GM18519 (cell line): ENCODE measurements at regions not wholly inside any gene's neighbourhood (a gene's known extent, or its start where the extent isn't known, plus 50 kb on each side); places are given as distances from the start of the nearest gene placed in this dataset.

Source experiments
- ATAC-seq: cut with Tn5 transposase; IDR thresholded peaks from one replicate; pipeline ENCODE4 v1.9.1; 2021; ENCODE audit warnings: mild to moderate bottlenecking, moderate library complexity; ENCODE audit not compliant: unreplicated experiment, low FRiP score

- ATAC-seq: no peak
Measured at GRCh38 chr14:62315631-62316030, 553.4 kb downstream of the SNAPC1 start.

DNA sequence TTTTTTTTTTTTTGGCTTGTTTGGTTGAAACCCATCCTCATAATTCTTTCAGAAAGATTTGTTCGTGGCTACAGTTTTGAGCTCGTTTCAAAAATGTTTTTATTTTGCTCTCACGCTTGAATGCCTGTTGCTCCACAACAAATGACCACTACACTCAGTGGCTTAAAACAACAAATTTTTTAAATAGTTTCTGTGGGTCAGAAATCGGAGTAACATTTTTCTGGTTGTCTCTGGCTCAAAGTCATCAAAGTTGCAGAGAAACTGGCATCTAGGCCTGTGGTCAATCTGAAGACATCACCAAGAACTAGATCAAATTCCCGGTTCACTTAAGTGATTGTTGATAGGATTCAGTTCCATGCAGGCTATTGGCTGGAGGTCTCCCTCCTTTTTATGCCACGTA is 560.0 kb downstream of the SNAPC1 start:
- no peak for ATAC-seq

DNA sequence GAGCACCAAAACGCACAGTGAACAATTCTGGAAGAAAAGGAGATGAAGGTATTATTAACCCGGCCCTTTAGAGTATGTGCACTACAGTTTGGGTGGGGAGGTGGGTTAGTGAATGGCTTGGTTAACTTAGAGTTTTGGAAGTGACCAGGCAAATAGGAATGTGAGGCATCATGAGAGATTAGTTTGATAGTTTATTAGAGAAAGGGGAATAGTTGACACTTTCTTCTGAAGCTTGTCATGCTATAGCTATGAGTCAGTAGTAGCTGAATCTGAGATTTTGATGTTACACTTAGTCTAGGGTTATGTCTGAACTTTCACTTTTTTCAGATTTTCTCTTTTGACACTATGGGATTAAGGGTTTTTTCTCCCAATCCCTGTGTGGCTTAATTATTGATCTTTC is 567.2 kb downstream of the SNAPC1 start:
- ATAC-seq: no peak

- no peak for ATAC-seq
Measured at GRCh38 chr14:62347562-62348011, 585.4 kb downstream of the SNAPC1 start.

- no peak for ATAC-seq
Measured at GRCh38 chr14:62357362-62357761, 595.1 kb downstream of the SNAPC1 start.

- ATAC-seq: no peak
Measured at GRCh38 chr14:62364161-62364560, 601.9 kb downstream of the SNAPC1 start.

DNA sequence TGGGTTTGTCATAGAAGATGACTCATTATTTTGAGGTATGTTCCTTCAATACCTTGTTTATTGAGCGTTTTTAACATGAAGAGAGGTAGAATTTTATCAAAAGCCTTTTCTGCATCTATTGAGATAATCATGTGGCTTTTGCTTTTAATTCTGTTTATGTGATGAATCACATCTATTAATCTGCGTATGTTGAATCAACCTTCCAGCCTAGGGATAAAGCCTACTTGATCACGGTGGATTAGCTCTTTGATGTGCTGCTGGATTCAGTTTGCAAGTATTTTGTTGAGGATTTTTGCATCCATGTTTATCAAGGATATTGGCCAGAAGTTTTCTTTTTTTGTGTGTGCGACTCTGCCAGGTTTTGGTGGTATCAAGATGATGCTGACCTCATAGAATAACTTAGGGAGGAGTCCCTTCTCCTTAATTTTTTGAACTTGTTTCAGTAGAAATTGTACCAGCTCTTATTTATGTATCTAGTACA is 602.6 kb downstream of the SNAPC1 start:
- no peak for ATAC-seq

- ATAC-seq: no peak
Measured at GRCh38 chr14:62369919-62370560, 607.8 kb downstream of the SNAPC1 start.

GRCh38 chr14:62373944-62374343 is 611.7 kb downstream of the SNAPC1 start:
- no peak for ATAC-seq

- no peak for ATAC-seq
Measured at GRCh38 chr14:62378057-62378456, 615.8 kb downstream of the SNAPC1 start.

GRCh38 chr14:62381311-62382070 is 619.3 kb downstream of the SNAPC1 start:
- no peak for ATAC-seq

- no peak for ATAC-seq
Measured at GRCh38 chr14:62409169-62409568, 636.1 kb downstream of the KCNH5 start.

DNA sequence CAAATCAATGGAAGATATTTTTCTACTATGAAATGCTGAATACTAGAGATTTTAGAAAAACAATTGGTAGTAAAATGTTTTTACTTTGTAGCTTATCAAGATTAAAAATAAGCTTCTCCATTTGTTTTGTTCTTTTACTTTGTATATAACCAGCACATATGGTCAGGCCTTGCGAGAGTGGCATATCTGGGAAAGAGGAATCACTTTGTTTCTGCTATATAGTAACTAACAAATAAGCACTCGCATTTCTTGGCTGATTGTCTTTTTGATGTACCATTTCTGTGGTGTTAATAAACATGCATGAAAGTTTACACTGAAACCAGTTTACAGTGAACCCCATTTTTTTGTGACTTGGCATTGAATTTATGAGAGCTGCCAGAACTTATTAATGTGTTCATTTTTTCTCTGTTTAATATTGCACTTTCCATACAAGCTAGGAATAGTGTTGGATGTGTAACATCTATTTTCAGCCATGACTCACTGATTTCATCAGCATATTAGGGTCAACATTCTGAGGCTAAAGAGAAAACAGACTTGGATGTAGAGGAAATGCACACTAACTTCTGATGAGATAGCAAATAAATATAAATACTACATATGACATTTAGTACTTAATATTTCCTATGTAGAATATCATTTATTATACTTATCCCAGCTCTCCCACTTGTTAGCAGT is 635.5 kb downstream of the KCNH5 start:
- ATAC-seq: no peak

DNA sequence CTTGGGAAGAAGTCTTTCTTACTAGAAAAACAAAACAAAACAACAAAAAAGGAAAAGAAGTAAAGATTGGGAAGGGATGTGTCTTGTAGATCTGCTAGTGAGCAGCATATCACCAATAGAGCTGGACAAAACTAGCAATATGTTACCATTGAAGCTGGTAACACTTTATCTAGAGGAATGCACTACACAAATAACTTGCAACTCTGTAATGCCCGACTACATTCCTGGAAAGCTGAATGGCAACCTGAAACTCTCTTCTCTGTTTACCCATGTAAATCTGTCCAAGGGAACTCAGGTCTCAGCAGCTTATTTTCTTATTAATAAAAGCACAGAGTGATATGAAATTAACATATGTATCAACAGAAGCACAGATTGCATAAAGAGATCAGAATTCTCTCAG is 624.4 kb downstream of the KCNH5 start:
- ATAC-seq: no peak

- no peak for ATAC-seq
Measured at GRCh38 chr14:62428429-62429203, 616.6 kb downstream of the KCNH5 start.

DNA sequence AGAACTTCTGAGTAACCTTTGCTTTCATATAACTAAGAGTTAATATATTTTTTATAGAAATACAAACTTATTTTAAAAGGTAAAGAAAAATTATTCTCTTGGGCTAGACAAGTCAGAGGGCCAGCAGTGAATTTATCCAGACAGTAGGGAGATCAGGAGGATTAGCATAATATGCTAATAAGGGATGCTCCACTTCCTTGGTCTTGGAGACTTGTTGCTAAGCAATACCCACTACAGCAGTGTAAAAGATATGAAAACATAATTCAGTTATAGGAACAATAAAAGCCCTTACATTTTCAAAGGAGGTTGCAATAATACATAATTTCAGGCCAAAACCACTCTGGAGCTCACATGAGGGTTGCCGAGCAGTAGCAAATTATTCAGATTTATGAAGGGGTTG is 615.6 kb downstream of the KCNH5 start:
- ATAC-seq: no peak

- ATAC-seq: no peak
Measured at GRCh38 chr14:62431496-62431895, 613.8 kb downstream of the KCNH5 start.

DNA sequence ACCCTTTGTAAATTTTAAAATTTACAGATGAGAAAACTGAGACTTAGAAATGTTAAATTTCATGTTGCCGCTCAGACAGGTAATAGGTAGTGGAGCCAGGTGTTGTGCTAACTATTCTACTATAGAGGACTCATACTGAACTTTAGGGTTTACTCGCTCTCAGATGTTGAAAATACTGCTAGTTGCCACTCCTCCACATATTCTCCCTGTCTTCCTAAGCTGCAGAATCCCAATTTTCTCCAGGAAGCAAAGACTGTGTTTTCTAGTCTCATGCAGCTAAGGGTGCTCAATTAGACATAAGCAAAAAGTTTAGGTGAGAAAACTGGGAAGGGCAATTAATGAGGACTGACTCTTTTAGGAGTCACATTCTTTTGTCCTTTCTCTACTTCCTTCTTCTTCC is 612.3 kb downstream of the KCNH5 start:
- ATAC-seq: no peak

DNA sequence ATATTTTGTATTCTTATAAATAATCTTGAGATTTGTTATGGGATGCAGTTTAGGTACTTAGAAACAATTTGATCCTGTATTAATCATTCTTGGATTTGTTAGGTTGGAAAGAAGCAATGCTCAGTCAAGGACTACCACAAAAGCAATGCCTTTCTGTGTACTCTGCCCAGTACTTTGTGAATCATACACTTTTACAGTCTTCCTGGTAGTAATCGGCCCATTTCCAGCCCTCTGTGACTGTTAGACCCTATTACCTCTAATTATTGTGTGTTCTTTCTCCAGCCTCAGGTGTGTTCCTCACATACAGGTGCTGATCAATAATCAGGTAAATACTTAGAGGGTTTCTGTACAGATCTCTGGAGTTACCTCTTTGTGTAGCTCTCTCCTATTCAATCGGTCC is 609.0 kb downstream of the KCNH5 start:
- no peak for ATAC-seq

GRCh38 chr14:62439210-62439609 is 606.0 kb downstream of the KCNH5 start:
- ATAC-seq: no peak

DNA sequence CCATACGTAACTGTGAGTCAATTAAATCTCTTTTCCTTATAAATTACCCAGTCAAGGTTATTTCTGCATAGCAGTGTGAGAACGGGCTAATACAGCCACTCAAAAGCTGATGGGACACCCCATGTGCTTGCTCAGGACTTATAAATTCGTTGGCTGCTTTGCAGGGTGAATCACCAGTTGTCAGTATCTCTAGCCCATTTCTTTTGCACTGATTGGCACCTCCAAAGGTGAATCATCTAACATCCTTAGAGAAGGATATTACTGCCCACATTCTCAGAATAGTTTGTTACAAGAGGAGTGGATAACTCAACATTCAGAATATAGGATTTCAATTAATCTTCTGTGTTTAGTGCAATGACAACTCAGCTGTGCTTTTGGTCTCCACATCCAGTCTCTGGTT is 601.5 kb downstream of the KCNH5 start:
- no peak for ATAC-seq
